T47D (cell line): ENCODE measurements at regions not wholly inside any gene's neighbourhood (a gene's known extent, or its start where the extent isn't known, plus 50 kb on each side); places are given as distances from the start of the nearest gene placed in this dataset.

Experiments used
- DNase-seq, 2 experiments: peaks; one replicate each; pipeline versions ENCODE4 v3.0.0 to v3.0.0-alpha.2; 2011 to 2012; ENCODE audit warnings: low read depth in 1 of 2, low spot score in 1 of 2
- JUND ChIP-seq: IDR thresholded peaks from 2 replicates; pipeline ENCODE4 v1.6.1; 2012; ENCODE audit warnings: low read depth
- in situ Hi-C: cut with HindIII; loops from 2 replicates; pipeline ENCODE4 v1.10.0; 2016; ENCODE audit warnings: low sequenced_read_pairs, low pct_unique_long_range_greater_than_20kb

DNA sequence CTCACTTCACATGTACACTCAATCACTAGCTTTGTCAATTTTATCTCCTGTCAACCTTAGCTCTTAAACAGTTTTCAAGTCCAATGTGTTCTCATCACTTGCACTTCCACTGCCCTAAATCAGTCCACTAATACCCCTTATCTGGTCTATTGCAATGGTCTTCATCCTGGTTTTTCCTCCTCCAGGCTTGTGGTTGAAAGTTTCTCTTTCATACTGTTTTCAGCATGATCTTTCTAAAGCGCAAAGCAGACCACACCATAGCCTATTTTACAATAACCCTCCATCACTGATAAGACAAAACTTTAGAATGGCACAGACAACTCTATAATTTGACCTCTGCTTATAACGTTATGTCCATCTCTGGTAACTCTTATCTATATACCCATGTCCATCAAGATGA lies 62.0 kb upstream of the DDHD1 start:
- TF ChIP-seq JUND = no peak
- DNase-seq = no peak
- in situ Hi-C loops = no loop called here

DNA sequence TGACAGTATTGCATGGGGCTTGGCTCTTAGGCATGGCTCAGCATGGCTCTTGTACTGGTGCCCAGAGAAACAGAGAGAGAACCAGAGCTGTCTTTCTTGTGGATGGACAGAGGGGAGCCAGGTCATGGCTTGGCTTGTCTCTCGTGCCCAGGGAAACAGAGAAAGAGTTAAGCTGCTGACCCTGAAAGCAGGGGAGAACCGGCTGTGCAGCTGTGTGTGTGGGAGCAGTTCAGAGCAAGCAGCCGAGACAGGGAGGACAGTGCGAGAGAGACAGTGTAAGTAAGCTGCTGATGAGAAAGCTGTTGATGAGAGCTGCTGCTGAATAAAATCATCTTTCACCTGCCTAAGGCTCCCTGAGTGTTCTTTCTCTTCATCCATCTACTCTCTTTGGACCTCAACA lies 61.3 kb upstream of the DDHD1 start:
- in situ Hi-C loops = no loop called here
- DNase-seq = no peak
- no peak for TF ChIP-seq JUND

DNA sequence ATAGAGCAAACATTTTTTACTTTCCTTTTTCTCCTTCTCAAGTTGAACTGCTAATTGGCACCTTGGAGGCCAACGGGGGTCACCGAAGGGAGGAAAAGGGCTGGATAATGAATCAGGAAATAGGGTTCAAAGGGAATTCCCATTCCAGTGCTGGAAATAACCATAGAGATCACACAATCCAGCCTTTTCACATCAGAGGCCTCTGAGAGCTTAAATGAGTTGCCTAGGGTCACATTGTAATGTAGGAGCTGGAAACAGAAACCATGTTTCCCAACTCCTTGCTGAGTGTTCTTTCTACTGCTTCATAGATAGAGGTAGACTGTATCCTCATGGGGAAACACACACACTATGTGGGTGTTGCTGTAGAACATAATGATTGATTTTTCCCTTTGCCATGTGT lies 60.6 kb upstream of the DDHD1 start:
- in situ Hi-C loops = no loop called here
- no peak for TF ChIP-seq JUND
- no peak for DNase-seq

DNA sequence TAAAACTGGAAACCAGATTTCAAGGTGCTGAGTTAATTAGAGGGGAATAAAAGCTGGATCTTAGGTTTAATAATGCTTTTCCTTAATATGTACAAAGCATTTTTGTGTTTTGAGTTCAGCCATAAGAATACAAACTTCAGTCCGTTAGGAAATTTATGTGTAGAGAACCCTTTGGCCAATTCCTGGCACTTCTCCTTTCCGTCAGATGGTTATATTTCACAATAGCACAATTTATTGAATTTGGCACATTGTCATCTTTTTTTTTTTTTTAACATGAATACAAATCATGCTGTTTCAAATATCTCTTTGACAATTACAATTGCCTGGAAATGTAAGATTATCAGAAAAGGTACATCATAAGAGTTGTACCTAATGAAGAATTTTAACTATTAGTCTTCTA lies 56.2 kb upstream of the DDHD1 start:
- DNase-seq = no peak
- TF ChIP-seq JUND = no peak
- in situ Hi-C loops = no loop called here
